ENCODE measurements at regions not wholly inside any gene's neighbourhood (a gene's known extent, or its start where the extent isn't known, plus 50 kb on each side); places are given as distances from the start of the nearest gene placed in this dataset.

DNA sequence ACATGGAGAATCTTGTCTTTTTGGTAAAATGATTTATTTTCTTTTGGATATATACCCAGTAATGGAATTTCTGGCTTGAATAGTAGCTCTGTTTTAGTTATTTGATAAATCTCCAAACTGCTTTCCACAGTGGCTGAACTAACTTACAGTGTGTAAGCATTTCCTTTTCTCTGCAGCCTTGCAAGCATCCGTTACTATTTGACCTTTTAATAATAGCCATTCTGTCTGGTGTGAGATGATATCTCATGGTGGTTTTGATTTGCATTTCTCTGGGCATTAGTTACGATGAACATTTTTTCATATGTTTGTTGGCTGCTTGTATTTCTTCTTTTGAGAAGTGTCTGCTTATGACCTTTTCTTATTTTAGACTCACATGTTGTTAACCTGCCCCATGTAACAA is 190.2 kb downstream of the GALR1 start:
- TF ChIP-seq CTCF (IDR thresholded peaks at IDR 0.05): no peak
- H3K9me3 ChIP-seq (replicated peaks in 1 of 2; ENCODE audit: control insufficient read depth in 1 of 2, insufficient read depth in 1 of 2, low read length in 2 of 2): no peaks in the 10 kb centered on the region
- H3K4me2 ChIP-seq (replicated peaks; ENCODE audit: extremely low read depth, low read length, poor library complexity, severe bottlenecking): no peak overlapping the region
- Mint-ChIP-seq H3K9me3 (peaks cover 0 to 4% (median 0%) of the 10 kb centered on the region in 7 donors), H3K27me3 (ENCODE audit: low read depth in 3 of 3) (peaks cover 0 to 1% (median 1%) of the 10 kb centered on the region in 3 donors), H3K4me1 (no peaks in the 10 kb centered on the region), H3K36me3 (no peaks in the 10 kb centered on the region), H3K4me3 (no peak overlapping the region), H3K27ac (no peak overlapping the region)
- H3K27me3 ChIP-seq (ENCODE audit: control insufficient read depth in 2 of 2, insufficient read depth in 2 of 2, low read length in 2 of 2): no peaks in the 10 kb centered on the region
- DNase-seq: no peak
- no CpG with 5 or more reads among the region's 2 CpGs for WGBS (ENCODE audit: insufficient coverage)
- H3K4me1 ChIP-seq (ENCODE audit: control insufficient read depth in 1 of 2, insufficient read depth in 2 of 2, low read length in 2 of 2): no peaks in the 10 kb centered on the region
- no peak overlapping the region for H2AFZ ChIP-seq (ENCODE audit: insufficient read depth, low read depth, low read length, poor library complexity, severe bottlenecking)
- no peak overlapping the region for H3K9ac ChIP-seq (ENCODE audit: insufficient read depth, low read length, poor library complexity, severe bottlenecking)
- no peaks in the 10 kb centered on the region for H3K79me2 ChIP-seq (ENCODE audit: insufficient read depth, low read length)
- no peak overlapping the region for H3K4me3 ChIP-seq (replicated peaks in 1 of 3; ENCODE audit: low read depth in 2 of 3, low read length in 3 of 3)
- intact Hi-C loops (cut with micrococcal nuclease): no loop called here
- no peak overlapping the region for H3K27ac ChIP-seq (ENCODE audit: low read depth in 1 of 2, low read length in 2 of 2)
- H3K36me3 ChIP-seq (replicated peaks in 1 of 2; ENCODE audit: control insufficient read depth in 1 of 2, insufficient read depth in 2 of 2, low read length in 2 of 2): no peaks in the 10 kb centered on the region
- H4K20me1 ChIP-seq (ENCODE audit: insufficient read depth, low read length): no peaks in the 10 kb centered on the region

- 93% methylated on average over 6 of the region's 6 CpGs for WGBS (ENCODE audit: insufficient coverage)
- H3K27ac Mint-ChIP-seq: no peak overlapping the region
These were observed 192.7 kb downstream of the GALR1 start for GRCh38 chr18:77442393-77442792.

More at GRCh38 chr18:77442393-77442792, 192.7 kb downstream of the GALR1 start:
- Histone ChIP-seq H3K27ac (ENCODE audit: low read depth in 1 of 2, low read length in 2 of 2) (no peak overlapping the region), H3K4me1 (ENCODE audit: control insufficient read depth in 1 of 2, insufficient read depth in 2 of 2, low read length in 2 of 2) (no peaks in the 10 kb centered on the region), H3K27me3 (ENCODE audit: control insufficient read depth in 2 of 2, insufficient read depth in 2 of 2, low read length in 2 of 2) (no peaks in the 10 kb centered on the region), H3K9ac (ENCODE audit: insufficient read depth, low read length, poor library complexity, severe bottlenecking) (no peak overlapping the region), H4K20me1 (ENCODE audit: insufficient read depth, low read length) (no peaks in the 10 kb centered on the region), H2AFZ (ENCODE audit: insufficient read depth, low read depth, low read length, poor library complexity, severe bottlenecking) (no peak overlapping the region), H3K9me3 (replicated peaks in 1 of 2; ENCODE audit: control insufficient read depth in 1 of 2, insufficient read depth in 1 of 2, low read length in 2 of 2) (no peaks in the 10 kb centered on the region), H3K4me2 (replicated peaks; ENCODE audit: extremely low read depth, low read length, poor library complexity, severe bottlenecking) (no peak overlapping the region), H3K79me2 (ENCODE audit: insufficient read depth, low read length) (no peaks in the 10 kb centered on the region), H3K36me3 (replicated peaks in 1 of 2; ENCODE audit: control insufficient read depth in 1 of 2, insufficient read depth in 2 of 2, low read length in 2 of 2) (no peaks in the 10 kb centered on the region), H3K4me3 (replicated peaks in 1 of 3; ENCODE audit: low read depth in 2 of 3, low read length in 3 of 3) (no peak overlapping the region)
- no peak for TF ChIP-seq CTCF (IDR thresholded peaks at IDR 0.05)
- Mint-ChIP-seq H3K9me3 (peaks cover 0 to 4% (median 0%) of the 10 kb centered on the region in 7 donors), H3K27me3 (ENCODE audit: low read depth in 3 of 3) (peaks cover 0 to 1% (median 1%) of the 10 kb centered on the region in 3 donors), H3K4me1 (no peaks in the 10 kb centered on the region), H3K4me3 (no peak overlapping the region), H3K36me3 (no peaks in the 10 kb centered on the region)
- DNase-seq: no peak
- intact Hi-C loops (cut with micrococcal nuclease): no loop called here
